OCI-LY7 (cell line): ENCODE measurements at regions not wholly inside any gene's neighbourhood (a gene's known extent, or its start where the extent isn't known, plus 50 kb on each side); places are given as distances from the start of the nearest gene placed in this dataset.

Source experiments
- BruUV-seq: library from RNA; stranded (reverse); fragments of 400-500 nt; replicated peaks from 2 replicates; lab custom pipeline; 2021; lab: Mats Ljungman, UMichigan
- CTCF ChIA-PET: fragments of 300-600 bp; sonication (Branson Sonifier 250); formaldehyde crosslinking; loops from one replicate; lab custom pipeline; 2022; ENCODE audit warnings: antibody characterized with exemption; ENCODE audit not compliant: unreplicated experiment; lab: Charles Lee
- POLR2A ChIA-PET: fragments of 300-600 bp; sonication (Branson Sonifier 250); formaldehyde crosslinking; loops from one replicate; lab custom pipeline; 2022; ENCODE audit warnings: antibody characterized with exemption; lab: Charles Lee
- DNase-seq: peaks from one replicate; pipeline ENCODE4 v3.0.0-alpha.2; 2015; ENCODE audit warnings: low spot score
- H2AFZ ChIP-seq: fragments of 200-600 bp; sonication (generic), shearing (Covaris generic); 2 replicates; pipeline ENCODE4 v1.6.1; 2014; ENCODE audit warnings: mild to moderate bottlenecking, antibody characterized with exemption, low read length, moderate library complexity
- H3K27ac ChIP-seq: fragments of 200-600 bp; sonication (generic); 2 replicates; pipeline ENCODE4 v1.5.1; 2014; ENCODE audit warnings: mixed run types, low read depth, mild to moderate bottlenecking, moderate library complexity, low read length, inconsistent platforms; ENCODE audit not compliant: poor library complexity, severe bottlenecking
- H3K36me3 ChIP-seq: fragments of 200-600 bp; sonication (generic); 2 replicates; pipeline ENCODE4 v1.6.1; 2014; ENCODE audit warnings: mild to moderate bottlenecking, antibody characterized with exemption, low read length, moderate library complexity, mixed read lengths; ENCODE audit not compliant: insufficient read depth
- H3K4me1 ChIP-seq: fragments of 200-600 bp; sonication (generic); 2 replicates; pipeline ENCODE4 v1.5.1; 2014; ENCODE audit warnings: mild to moderate bottlenecking, low read length; ENCODE audit not compliant: insufficient read depth, poor library complexity, severe bottlenecking
- H3K4me2 ChIP-seq: fragments of 200-600 bp; sonication (generic); 2 replicates; pipeline ENCODE4 v1.6.1; 2014; ENCODE audit warnings: mild to moderate bottlenecking, low read length
- H3K4me3 ChIP-seq: fragments of 200-600 bp; sonication (generic); 2 replicates; pipeline ENCODE4 v1.5.1; 2014; ENCODE audit warnings: mild to moderate bottlenecking, low read depth, low read length; ENCODE audit not compliant: poor library complexity, severe bottlenecking
- H3K79me2 ChIP-seq: fragments of 200-600 bp; sonication (generic); 2 replicates; pipeline ENCODE4 v1.6.1; 2016; ENCODE audit warnings: low read depth, mild to moderate bottlenecking, low read length, moderate library complexity, mixed read lengths; ENCODE audit not compliant: insufficient read depth
- H3K9me2 ChIP-seq: fragments of 200-600 bp; sonication (generic); 2 replicates; pipeline ENCODE4 v1.6.1; 2016; ENCODE audit warnings: mild to moderate bottlenecking, low read length, mixed read lengths; ENCODE audit not compliant: insufficient read depth
- H3K9me3 ChIP-seq: fragments of 200-600 bp; sonication (generic); 2 replicates; pipeline ENCODE4 v1.6.1; 2014; ENCODE audit warnings: mild to moderate bottlenecking, mixed run types, low read length, mixed read lengths
- H4K20me1 ChIP-seq: fragments of 200-600 bp; sonication (generic); 2 replicates; pipeline ENCODE4 v1.6.1; 2014; ENCODE audit warnings: mild to moderate bottlenecking, antibody characterized with exemption, low read length, moderate library complexity, mixed read lengths; ENCODE audit not compliant: insufficient read depth
- CTCF ChIP-seq: fragments of 200-600 bp; sonication (generic); conservative IDR thresholded peaks from 2 replicates; pipeline ENCODE4 v1.5.1; 2014; ENCODE audit warnings: mild to moderate bottlenecking, antibody characterized with exemption, low read length, moderate library complexity, mixed read lengths
- EZH2phosphoT487 ChIP-seq: fragments of 200-600 bp; sonication (generic); IDR thresholded peaks from 2 replicates; pipeline ENCODE4 v1.6.1; 2018; ENCODE audit warnings: low read depth, borderline replicate concordance, mild to moderate bottlenecking, mixed run types, antibody characterized with exemption, low read length, moderate library complexity, mixed read lengths
- intact Hi-C: fragments of 100-400 bp; cut with micrococcal nuclease; formaldehyde crosslinking; loops from one replicate; pipeline ENCODE4 v1.10.0; 2022; ENCODE audit not compliant: unreplicated experiment

- BruUV-seq = no TSS peak
These were observed 527.4 kb downstream of the BRD1 start for GRCh38 chr22:49300241-49300640.

GRCh38 chr22:49299821-49300231 is 527.8 kb downstream of the BRD1 start:
- no peak overlapping the region for H3K4me2 ChIP-seq
- TF ChIP-seq EZH2phosphoT487 (no peak), CTCF (no peak)
- CTCF ChIA-PET = no interaction called here
- no peaks in the 10 kb centered on the region for H3K36me3 ChIP-seq
- intact Hi-C loops = loop anchor here (10.0 kb wide), 1 partner anchor 425 kb away; no protein-coding TSS in a partner anchor
- POLR2A ChIA-PET = no interaction called here
- H3K4me1 ChIP-seq = peaks cover under 1% of the 10 kb centered on the region
- H3K79me2 ChIP-seq = no peaks in the 10 kb centered on the region
- H4K20me1 ChIP-seq = no peaks in the 10 kb centered on the region
- no peaks in the 10 kb centered on the region for H3K9me2 ChIP-seq
- H3K9me3 ChIP-seq = no peaks in the 10 kb centered on the region
- no peak overlapping the region for H3K27ac ChIP-seq
- no peak overlapping the region for H3K4me3 ChIP-seq
- no TSS peak for BruUV-seq
- no peak overlapping the region for H2AFZ ChIP-seq
- no peak for DNase-seq

More at GRCh38 chr22:49300241-49300640, 527.4 kb downstream of the BRD1 start:
- H3K4me2 ChIP-seq = no peak overlapping the region
- intact Hi-C loops = loop anchor here (10.0 kb wide), 1 partner anchor 425 kb away; no protein-coding TSS in a partner anchor
- no peak overlapping the region for H2AFZ ChIP-seq
- no peaks in the 10 kb centered on the region for H4K20me1 ChIP-seq
- ChIA-PET POLR2A (no interaction called here), CTCF (no interaction called here)
- H3K9me3 ChIP-seq = no peaks in the 10 kb centered on the region
- H3K79me2 ChIP-seq = no peaks in the 10 kb centered on the region
- peaks cover 5% of the 10 kb centered on the region for H3K4me1 ChIP-seq
- H3K27ac ChIP-seq = no peak overlapping the region
- no peaks in the 10 kb centered on the region for H3K36me3 ChIP-seq
- no peak for TF ChIP-seq CTCF
- no peak overlapping the region for H3K4me3 ChIP-seq
- H3K9me2 ChIP-seq = no peaks in the 10 kb centered on the region
- DNase-seq = no peak

DNA sequence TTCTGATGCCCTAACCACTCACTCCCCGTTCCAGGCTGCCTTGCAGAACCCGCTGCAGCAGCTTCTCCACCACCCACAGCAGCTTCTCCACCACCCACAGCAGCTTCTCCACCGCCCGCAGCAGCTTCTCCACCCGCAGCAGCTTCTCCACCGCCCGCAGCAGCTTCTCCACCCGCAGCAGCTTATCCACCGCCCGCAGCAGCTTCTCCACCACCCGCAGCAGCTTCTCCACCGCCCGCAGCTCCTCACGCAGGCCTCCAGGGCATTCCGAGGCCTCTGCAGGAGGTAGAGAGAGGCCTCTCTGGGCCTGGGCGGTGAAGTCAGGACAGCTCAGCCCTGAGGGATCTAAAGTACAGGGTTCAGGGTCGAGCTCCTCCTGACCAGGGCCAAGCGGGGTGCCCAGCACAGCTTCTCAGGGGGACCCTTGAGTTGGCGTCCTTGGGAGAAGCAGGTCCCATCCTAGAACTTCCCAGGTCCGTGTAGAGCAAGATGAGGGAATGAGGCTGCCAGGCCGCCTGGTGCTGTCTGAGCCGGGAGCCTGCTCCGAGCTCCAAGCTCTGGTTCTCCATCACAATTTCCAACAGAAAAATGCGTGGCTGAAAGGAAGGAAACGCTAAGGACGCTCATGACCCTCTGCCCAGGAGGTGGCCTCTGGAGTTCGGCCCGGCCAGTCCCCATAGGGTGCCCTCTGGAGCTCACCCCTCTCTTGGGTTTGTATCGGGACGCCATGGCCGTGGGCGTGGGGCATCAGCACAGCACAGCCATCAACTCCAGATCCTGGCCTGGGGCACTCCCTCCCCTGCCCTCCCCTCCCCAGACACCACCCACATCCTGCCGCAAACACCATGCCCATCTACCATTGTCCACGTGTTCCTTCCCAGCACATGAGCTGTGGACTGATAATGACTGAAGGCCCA is 528.6 kb downstream of the BRD1 start:
- Histone ChIP-seq H3K4me3 (no peak overlapping the region), H3K36me3 (no peaks in the 10 kb centered on the region), H4K20me1 (no peaks in the 10 kb centered on the region), H2AFZ (no peak overlapping the region), H3K9me3 (no peaks in the 10 kb centered on the region), H3K4me1 (no peaks in the 10 kb centered on the region), H3K9me2 (no peaks in the 10 kb centered on the region), H3K27ac (no peak overlapping the region), H3K4me2 (no peak overlapping the region), H3K79me2 (no peaks in the 10 kb centered on the region)
- ChIA-PET CTCF (no interaction called here), POLR2A (no interaction called here)
- BruUV-seq = no TSS peak
- DNase-seq = no peak
- intact Hi-C loops = no loop called here
- no peak for TF ChIP-seq EZH2phosphoT487
- TF ChIP-seq CTCF = no peak
